NCI-H82 treated with DMSO at 0.1 percent for 48 hours (cell line): ENCODE measurements at regions not wholly inside any gene's neighbourhood (a gene's known extent, or its start where the extent isn't known, plus 50 kb on each side); places are given as distances from the start of the nearest gene placed in this dataset.

Experiments used
- DNase-seq: peaks from one replicate; lab custom pipeline; 2025; ENCODE audit not compliant: unreplicated experiment; lab: John Stamatoyannopoulos, UW

- DNase-seq = no peak
Observed at GRCh38 chr1:30819244-30819571, 61.6 kb upstream of the LAPTM5 start.

GRCh38 chr1:30818568-30819243 is 61.1 kb upstream of the LAPTM5 start:
- no peak for DNase-seq

- DNase-seq = no peak
Observed at GRCh38 chr1:30817548-30817947, 60.0 kb upstream of the LAPTM5 start.

GRCh38 chr1:30817077-30817438 is 59.5 kb upstream of the LAPTM5 start:
- DNase-seq = no peak

GRCh38 chr1:30816211-30817076 is 58.9 kb upstream of the LAPTM5 start:
- DNase-seq = peak; percentile 68

- DNase-seq = no peak
Observed at GRCh38 chr1:30815556-30815955, 58.0 kb upstream of the LAPTM5 start.

- no peak for DNase-seq
Observed at GRCh38 chr1:30814292-30814691, 56.7 kb upstream of the LAPTM5 start.

- DNase-seq = no peak
Observed at GRCh38 chr1:30812076-30812475, 54.5 kb upstream of the LAPTM5 start.

GRCh38 chr1:30811187-30811586 is 53.6 kb upstream of the LAPTM5 start:
- DNase-seq = no peak

- no peak for DNase-seq
Observed at GRCh38 chr1:30810416-30811080, 53.0 kb upstream of the LAPTM5 start.

GRCh38 chr1:30809514-30810263 is 52.1 kb upstream of the LAPTM5 start:
- no peak for DNase-seq

GRCh38 chr1:30808067-30808662 is 50.6 kb upstream of the LAPTM5 start:
- no peak for DNase-seq

GRCh38 chr1:30807318-30808066 is 49.9 kb upstream of the LAPTM5 start:
- no peak for DNase-seq
